A549 (cell line): ENCODE measurements at regions not wholly inside any gene's neighbourhood (a gene's known extent, or its start where the extent isn't known, plus 50 kb on each side); places are given as distances from the start of the nearest gene placed in this dataset.

Experiments
- BHLHE40 ChIP-seq: IDR thresholded peaks from 2 replicates; pipeline ENCODE4 v1.6.1; 2012; ENCODE audit warnings: low read depth, low read length, inconsistent platforms
- CHD4 ChIP-seq: fragments of 200-600 bp; sonication (generic); IDR thresholded peaks from 2 replicates; pipeline ENCODE4 v1.6.1; 2016; ENCODE audit warnings: antibody characterized with exemption, mild to moderate bottlenecking, borderline replicate concordance
- EHMT2 ChIP-seq: fragments of 200-600 bp; sonication (generic); IDR thresholded peaks from 2 replicates; pipeline ENCODE4 v1.6.1; 2016; ENCODE audit warnings: antibody characterized with exemption, low read depth, mild to moderate bottlenecking, moderate library complexity
- KDM5A ChIP-seq: fragments of 200-600 bp; sonication (generic); IDR thresholded peaks from 2 replicates; pipeline ENCODE4 v1.6.1; 2016; ENCODE audit warnings: antibody characterized with exemption, mild to moderate bottlenecking
- MAZ ChIP-seq: fragments of 150-350 bp; IDR thresholded peaks from 2 replicates; pipeline ENCODE4 v1.6.1; 2014; ENCODE audit warnings: antibody characterized with exemption, low read depth, low read length, borderline replicate concordance
- POLR2A ChIP-seq: IDR thresholded peaks from 2 replicates; pipeline ENCODE4 v1.6.1; 2012; ENCODE audit warnings: mild to moderate bottlenecking, low read length
- RAD21 ChIP-seq, 2 experiments: fragments of >200 bp in 1 of 2; sonication (Bioruptor Twin) in 1 of 2; formaldehyde crosslinking in 1 of 2; IDR thresholded peaks in 1 of 2; conservative IDR thresholded peaks in 1 of 2; 2 replicates in 1 of 2; 3 replicates in 1 of 2; pipeline ENCODE4 v1.6.1; 2012 to 2018; ENCODE audit warnings: inconsistent platforms in 1 of 2
- REST ChIP-seq: fragments of 200-600 bp; sonication (generic); IDR thresholded peaks from 2 replicates; pipeline ENCODE4 v1.6.1; 2016; ENCODE audit warnings: antibody characterized with exemption, mild to moderate bottlenecking, moderate library complexity
- RNF2 ChIP-seq: fragments of 200-600 bp; sonication (generic); IDR thresholded peaks from 2 replicates; pipeline ENCODE4 v1.6.1; 2016; ENCODE audit warnings: low read depth, mild to moderate bottlenecking, antibody characterized with exemption, moderate library complexity, borderline replicate concordance
- SMC3 ChIP-seq: fragments of >200 bp; sonication (Bioruptor Twin); formaldehyde crosslinking; IDR thresholded peaks from 3 replicates; pipeline ENCODE4 v1.6.1; 2018; ENCODE audit warnings: inconsistent platforms
- SREBF2 ChIP-seq: fragments of 450-650 bp; IDR thresholded peaks from 2 replicates; pipeline ENCODE4 v1.6.1; 2014; ENCODE audit warnings: mild to moderate bottlenecking, moderate library complexity
- TF ChIP-seq, protein P1 (sequence below): fragments of >200 bp; sonication (Bioruptor Twin); formaldehyde crosslinking; IDR thresholded peaks from 3 replicates; pipeline ENCODE4 v1.5.1; 2016
- TF ChIP-seq, protein P2 (sequence below): IDR thresholded peaks from 2 replicates; pipeline ENCODE4 v1.6.1; 2012

- no peak for TF ChIP-seq RAD21 (conservative IDR thresholded peaks at IDR 0.05 in 1 of 2, IDR thresholded peaks at IDR 0.05 in 1 of 2)
- TF ChIP-seq, protein P1, sequence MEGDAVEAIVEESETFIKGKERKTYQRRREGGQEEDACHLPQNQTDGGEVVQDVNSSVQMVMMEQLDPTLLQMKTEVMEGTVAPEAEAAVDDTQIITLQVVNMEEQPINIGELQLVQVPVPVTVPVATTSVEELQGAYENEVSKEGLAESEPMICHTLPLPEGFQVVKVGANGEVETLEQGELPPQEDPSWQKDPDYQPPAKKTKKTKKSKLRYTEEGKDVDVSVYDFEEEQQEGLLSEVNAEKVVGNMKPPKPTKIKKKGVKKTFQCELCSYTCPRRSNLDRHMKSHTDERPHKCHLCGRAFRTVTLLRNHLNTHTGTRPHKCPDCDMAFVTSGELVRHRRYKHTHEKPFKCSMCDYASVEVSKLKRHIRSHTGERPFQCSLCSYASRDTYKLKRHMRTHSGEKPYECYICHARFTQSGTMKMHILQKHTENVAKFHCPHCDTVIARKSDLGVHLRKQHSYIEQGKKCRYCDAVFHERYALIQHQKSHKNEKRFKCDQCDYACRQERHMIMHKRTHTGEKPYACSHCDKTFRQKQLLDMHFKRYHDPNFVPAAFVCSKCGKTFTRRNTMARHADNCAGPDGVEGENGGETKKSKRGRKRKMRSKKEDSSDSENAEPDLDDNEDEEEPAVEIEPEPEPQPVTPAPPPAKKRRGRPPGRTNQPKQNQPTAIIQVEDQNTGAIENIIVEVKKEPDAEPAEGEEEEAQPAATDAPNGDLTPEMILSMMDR: no peak
- TF ChIP-seq CHD4: no peak
- TF ChIP-seq MAZ: no peak
- TF ChIP-seq, protein P2, sequence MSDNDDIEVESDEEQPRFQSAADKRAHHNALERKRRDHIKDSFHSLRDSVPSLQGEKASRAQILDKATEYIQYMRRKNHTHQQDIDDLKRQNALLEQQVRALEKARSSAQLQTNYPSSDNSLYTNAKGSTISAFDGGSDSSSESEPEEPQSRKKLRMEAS: no peak
- no peak for TF ChIP-seq SREBF2
- TF ChIP-seq REST: no peak
- no peak for TF ChIP-seq EHMT2
- TF ChIP-seq SMC3: no peak
- no peak for TF ChIP-seq POLR2A
- TF ChIP-seq KDM5A: no peak
- TF ChIP-seq RNF2: no peak
- no peak for TF ChIP-seq BHLHE40
These were observed 222.9 kb upstream of the AJAP1 start for GRCh38 chr1:4431491-4431890.
